GM12874 (cell line): ENCODE measurements at regions not wholly inside any gene's neighbourhood (a gene's known extent, or its start where the extent isn't known, plus 50 kb on each side); places are given as distances from the start of the nearest gene placed in this dataset.

Experiments
- TF ChIP-seq, protein P1 (sequence below): IDR thresholded peaks from 2 replicates; pipeline ENCODE4 v1.5.1; 2011; ENCODE audit warnings: low read depth, mild to moderate bottlenecking, control low read depth, low read length, moderate library complexity; ENCODE audit not compliant: insufficient read depth

DNA sequence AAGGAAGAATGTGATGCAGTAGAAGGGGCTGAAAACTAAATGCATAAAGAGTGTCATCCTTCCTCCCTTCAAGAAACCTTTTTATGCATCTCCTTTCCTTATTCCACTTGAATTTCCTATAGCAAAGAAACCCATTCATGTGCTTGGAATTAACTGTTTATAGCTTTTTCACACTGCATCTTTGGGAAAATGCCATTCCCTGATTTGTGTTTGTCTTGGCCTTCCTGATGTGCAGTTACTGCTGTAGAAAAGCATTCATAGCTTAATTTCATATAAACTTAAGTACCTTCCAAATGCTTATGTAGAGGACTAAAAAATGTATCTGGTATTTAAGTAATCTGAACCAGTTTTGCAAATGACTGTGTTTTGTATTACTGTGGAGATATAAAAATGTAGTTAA is 61.8 kb downstream of the SDR9C7 start:
- TF ChIP-seq, protein P1, sequence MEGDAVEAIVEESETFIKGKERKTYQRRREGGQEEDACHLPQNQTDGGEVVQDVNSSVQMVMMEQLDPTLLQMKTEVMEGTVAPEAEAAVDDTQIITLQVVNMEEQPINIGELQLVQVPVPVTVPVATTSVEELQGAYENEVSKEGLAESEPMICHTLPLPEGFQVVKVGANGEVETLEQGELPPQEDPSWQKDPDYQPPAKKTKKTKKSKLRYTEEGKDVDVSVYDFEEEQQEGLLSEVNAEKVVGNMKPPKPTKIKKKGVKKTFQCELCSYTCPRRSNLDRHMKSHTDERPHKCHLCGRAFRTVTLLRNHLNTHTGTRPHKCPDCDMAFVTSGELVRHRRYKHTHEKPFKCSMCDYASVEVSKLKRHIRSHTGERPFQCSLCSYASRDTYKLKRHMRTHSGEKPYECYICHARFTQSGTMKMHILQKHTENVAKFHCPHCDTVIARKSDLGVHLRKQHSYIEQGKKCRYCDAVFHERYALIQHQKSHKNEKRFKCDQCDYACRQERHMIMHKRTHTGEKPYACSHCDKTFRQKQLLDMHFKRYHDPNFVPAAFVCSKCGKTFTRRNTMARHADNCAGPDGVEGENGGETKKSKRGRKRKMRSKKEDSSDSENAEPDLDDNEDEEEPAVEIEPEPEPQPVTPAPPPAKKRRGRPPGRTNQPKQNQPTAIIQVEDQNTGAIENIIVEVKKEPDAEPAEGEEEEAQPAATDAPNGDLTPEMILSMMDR, result no peak

DNA sequence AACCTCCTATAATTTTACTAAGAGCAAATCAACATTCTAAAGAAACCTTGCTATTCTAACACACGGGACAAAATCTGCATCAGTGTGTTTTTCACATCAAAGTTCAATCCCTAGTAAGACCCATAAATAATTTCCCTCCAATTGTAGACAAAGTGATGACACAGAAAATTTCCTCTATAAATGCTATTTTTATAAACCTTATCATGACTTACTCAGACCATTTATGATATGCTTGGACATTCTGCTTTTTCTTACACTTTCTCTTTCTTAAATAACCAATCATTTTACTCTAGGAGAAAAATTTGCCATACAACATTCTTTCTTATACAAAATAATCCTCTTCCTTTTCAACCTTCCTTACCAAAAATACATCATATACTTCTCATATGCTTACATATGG is 67.0 kb downstream of the SDR9C7 start:
- TF ChIP-seq, protein P1, result no peak

DNA sequence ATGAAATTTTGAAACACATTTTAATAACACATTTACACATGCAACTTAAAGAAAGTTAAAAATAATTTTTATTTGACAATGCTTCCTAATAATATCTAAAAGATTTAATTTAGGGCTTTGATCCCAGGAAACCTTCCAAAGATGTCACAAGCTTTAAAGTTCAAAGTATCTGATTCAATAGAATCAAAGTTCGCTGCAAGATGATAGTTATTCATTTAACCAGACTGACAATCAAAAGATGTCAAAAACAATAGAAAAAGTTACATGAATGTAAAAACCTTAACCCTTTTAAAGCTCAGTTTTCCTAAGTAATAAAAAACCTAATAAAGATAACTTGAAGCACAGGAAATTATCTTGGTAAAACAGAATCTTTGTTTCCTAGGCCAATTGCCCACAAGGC is 67.7 kb downstream of the SDR9C7 start:
- TF ChIP-seq, protein P1, result no peak

DNA sequence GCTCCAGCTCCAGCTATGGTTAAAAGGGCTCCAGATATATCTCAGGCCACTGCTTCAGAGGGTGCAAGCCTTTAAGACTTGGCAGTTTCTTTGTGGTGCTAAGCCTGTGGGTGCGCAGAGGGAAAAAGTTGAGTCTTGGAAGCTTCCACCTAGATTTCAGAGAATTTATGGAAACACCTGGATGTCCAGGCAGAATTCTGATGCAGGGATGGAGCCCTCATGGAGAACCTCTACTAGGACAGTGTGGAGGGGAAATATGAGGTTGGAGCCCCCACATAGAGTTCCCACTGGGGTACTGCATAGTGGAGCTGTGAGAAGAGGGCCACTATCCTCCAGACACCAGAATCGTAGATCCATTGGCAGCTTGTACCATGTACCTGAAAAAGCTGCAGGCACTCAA is 69.9 kb downstream of the SDR9C7 start:
- TF ChIP-seq, protein P1, result no peak

DNA sequence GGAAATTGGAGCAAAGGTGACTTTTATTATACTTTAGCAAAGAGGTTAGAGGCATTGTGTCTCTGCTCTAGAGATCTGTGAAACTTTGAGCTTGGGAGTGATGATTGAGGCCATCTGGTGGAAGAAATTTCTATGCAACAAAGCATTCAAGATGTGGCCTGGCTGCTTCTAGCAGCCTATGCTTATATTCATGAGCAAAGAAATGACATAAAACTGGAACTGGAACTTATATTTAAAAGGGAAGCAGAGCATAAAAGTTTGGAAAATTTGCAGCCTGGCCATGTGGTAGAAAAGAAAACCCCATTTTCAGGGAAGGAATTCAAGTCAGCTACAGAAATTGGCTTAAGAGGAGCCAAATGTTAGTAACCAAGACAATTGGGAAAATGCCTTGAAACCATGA is 70.4 kb downstream of the SDR9C7 start:
- TF ChIP-seq, protein P1, result no peak

DNA sequence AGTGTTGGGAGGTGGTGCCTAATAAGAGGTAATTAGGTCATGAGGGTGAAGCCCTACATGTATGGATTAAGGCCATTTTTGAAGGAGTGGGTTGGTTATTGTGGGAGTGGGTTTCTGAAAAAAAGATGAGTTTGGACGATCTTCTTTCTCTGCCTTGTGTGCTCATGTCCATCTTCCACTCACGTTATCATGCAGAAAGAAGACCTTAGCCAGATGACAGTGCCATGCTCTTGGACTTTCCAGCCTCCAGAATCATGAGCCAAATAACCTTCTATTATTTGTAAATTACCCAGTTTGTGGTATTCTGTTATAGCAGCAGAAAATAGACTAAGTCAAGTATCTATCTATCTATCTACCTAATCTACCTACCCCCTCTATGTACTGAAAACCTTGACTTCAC is 71.9 kb downstream of the SDR9C7 start:
- TF ChIP-seq, protein P1, result no peak

DNA sequence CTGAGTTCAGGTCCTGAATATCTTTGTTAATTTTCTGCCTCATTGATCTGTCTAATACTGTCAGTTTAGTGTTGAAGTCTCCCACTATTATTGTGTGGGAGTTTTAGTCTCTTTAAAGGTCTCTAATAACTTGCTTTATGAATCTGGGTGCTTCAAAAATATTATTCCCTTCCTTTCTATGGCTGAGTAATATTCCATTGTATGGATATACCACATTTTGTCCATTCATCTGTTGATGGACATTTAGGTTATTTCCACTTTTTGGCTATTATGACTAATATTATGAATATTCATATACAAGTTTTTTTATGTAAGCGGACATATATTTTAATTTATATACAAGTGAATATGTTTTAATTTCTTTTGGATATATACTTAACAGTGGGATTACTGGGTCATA is 82.7 kb downstream of the SDR9C7 start:
- TF ChIP-seq, protein P1, result no peak

DNA sequence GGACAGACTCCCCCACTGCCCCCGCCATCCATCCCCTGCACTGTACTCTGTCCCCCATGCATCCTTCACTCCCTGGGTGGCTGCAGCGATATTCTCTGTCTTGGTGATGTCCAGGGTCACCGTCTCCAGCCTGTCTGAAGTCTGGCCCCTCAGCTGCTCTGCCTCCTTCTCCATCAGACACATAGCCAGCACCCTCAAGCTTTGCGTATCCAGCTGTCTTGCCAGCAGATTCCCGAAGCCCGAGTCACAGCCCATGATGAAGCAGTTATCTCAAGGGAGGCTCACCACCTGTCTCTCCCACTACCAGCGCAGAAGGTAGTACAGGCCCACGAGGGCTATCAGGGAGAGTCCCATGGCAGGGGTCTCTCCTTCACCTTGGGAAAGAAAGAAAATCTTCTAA is 77.8 kb downstream of the HSD17B6 start:
- TF ChIP-seq, protein P1, result no peak
